ENCODE measurements at regions not wholly inside any gene's neighbourhood (a gene's known extent, or its start where the extent isn't known, plus 50 kb on each side); places are given as distances from the start of the nearest gene placed in this dataset.
"Not testable (repeated sequence)": the region's sequence is repeated elsewhere in the genome, so short reads cannot be mapped to it uniquely, and the experiment has no call there.

- no peak for DNase-seq
Observed at GRCh38 chr18:46179306-46179705, 75.1 kb downstream of the HAUS1 start.

- DNase-seq, result no peak
Observed at GRCh38 chr18:46182633-46183358, 78.6 kb downstream of the HAUS1 start.

GRCh38 chr18:46184296-46184695, 80.1 kb downstream of the HAUS1 start:
- not testable (repeated sequence) for DNase-seq

GRCh38 chr18:46184727-46185126, 80.5 kb downstream of the HAUS1 start:
- no peak for DNase-seq

- no peak for DNase-seq
Observed at GRCh38 chr18:46190667-46191066, 86.5 kb downstream of the HAUS1 start.

- DNase-seq, result no peak
Observed at GRCh38 chr18:46196627-46197243, 92.5 kb downstream of the HAUS1 start.

GRCh38 chr18:46199515-46200147, 95.4 kb downstream of the HAUS1 start:
- no peak for DNase-seq

GRCh38 chr18:46200178-46201055, 96.2 kb downstream of the HAUS1 start:
- not testable (repeated sequence) for DNase-seq

- DNase-seq, result no peak
Observed at GRCh38 chr18:46204143-46204542, 100.0 kb downstream of the HAUS1 start.

- no peak for DNase-seq
Observed at GRCh38 chr18:46207985-46208384, 103.8 kb downstream of the HAUS1 start.

- DNase-seq, result no peak
Observed at GRCh38 chr18:46209161-46209560, 105.0 kb downstream of the HAUS1 start.

GRCh38 chr18:46211816-46212215, 107.6 kb downstream of the HAUS1 start:
- peak in 1 of 2 donors; percentile 38 for DNase-seq

- no peak for DNase-seq
Observed at GRCh38 chr18:46212398-46212797, 108.2 kb downstream of the HAUS1 start.

GRCh38 chr18:46213295-46213694, 109.1 kb downstream of the HAUS1 start:
- DNase-seq, result peak in 1 of 2 donors; percentile 54

GRCh38 chr18:46214435-46214834, 110.2 kb downstream of the HAUS1 start:
- no peak for DNase-seq

- DNase-seq, result no peak
Observed at GRCh38 chr18:46215902-46216723, 111.9 kb downstream of the HAUS1 start.

- DNase-seq, result no peak
Observed at GRCh38 chr18:46220116-46220515, 115.9 kb downstream of the HAUS1 start.

- no peak for DNase-seq
Observed at GRCh38 chr18:46222093-46222492, 117.9 kb downstream of the HAUS1 start.

GRCh38 chr18:46222710-46223360, 118.7 kb downstream of the HAUS1 start:
- no peak for DNase-seq

- DNase-seq, result no peak
Observed at GRCh38 chr18:46224181-46224775, 120.1 kb downstream of the HAUS1 start.

- DNase-seq, result no peak
Observed at GRCh38 chr18:46226461-46226860, 122.3 kb downstream of the HAUS1 start.
